ENCODE measurements at regions not wholly inside any gene's neighbourhood (a gene's known extent, or its start where the extent isn't known, plus 50 kb on each side); places are given as distances from the start of the nearest gene placed in this dataset.

DNA sequence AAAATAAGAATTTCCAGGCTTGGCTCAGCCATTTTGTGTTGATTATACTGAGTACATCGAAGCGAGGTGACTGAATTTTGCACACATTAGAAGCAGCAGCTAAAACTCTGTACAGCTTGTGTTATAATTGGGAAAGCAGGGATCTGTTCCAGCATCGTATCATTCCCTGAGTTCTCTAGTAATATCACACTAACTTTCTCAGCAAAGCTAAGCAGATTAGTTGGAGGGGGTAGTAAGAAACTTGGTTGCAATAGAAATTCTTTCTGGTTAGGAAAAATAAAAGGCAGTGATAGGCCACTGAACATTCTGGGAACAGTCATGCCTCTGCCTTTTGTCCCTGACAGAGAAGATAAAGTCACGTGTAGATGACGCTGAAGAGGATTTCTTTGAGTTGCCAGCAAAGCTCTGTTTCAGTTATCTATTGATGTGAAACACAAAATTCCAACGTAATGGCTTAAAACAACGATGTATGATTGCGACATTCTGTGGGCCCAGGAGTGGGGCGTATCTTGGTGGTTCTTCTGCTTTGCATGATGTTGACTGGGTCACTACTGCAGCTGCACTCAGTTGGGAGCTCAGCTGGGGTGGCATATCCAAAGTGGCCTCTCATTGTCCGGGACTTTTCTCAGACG is 202.1 kb upstream of the MEX3C start:
- no peak for DNase-seq (ENCODE audit: low read depth, low spot score)

DNA sequence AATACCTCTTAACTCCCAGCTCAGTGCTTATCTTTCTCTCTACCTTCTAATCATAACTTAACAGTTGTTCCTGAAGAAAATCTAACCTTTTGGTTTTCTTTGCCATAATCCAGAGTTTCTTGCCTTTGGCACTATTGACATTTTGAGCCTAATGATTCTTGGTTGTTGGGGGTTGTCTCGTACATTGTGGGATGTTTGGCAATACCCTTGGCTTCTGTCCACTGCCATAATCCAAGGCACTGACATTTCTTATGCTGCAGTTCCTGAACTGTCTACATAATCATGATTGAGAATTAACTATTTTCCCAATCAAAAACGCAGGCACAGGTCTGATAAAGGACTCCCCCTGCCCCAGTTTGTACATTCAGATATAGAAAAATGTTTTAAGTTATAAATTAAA is 203.2 kb upstream of the MEX3C start:
- DNase-seq (ENCODE audit: low read depth, low spot score), result no peak

- no peak for DNase-seq (ENCODE audit: low read depth, low spot score)
Observed at GRCh38 chr18:51401912-51402311, 204.4 kb upstream of the MEX3C start.

GRCh38 chr18:51404620-51405019 is 207.1 kb upstream of the MEX3C start:
- DNase-seq (ENCODE audit: low read depth, low spot score), result no peak

GRCh38 chr18:51405683-51406477 is 208.4 kb upstream of the MEX3C start:
- no peak for DNase-seq (ENCODE audit: low read depth, low spot score)

GRCh38 chr18:51417643-51418483 is 220.4 kb upstream of the MEX3C start:
- DNase-seq (ENCODE audit: low read depth, low spot score), result peak; percentile 97

GRCh38 chr18:51425475-51425874 is 228.0 kb upstream of the MEX3C start:
- no peak for DNase-seq (ENCODE audit: low read depth, low spot score)

DNA sequence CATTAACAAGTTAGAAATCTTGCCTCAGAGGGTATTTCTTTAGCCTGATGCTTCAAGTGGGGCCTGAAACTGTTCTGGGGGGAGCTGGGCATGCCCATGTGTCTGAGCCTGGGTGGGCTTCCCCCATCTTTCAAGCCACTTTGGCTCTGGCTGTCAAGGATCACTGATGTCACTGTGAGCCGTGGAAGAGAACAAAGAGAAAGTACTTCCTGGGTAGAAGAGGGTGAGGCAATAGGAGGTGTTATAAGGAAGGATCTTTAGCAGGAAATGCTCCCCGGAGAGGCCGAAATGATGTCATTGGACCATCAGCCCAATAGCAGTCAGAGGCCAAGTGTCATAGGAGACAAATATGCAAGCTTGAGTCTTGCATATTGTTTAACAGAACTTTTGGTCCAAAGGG is 228.4 kb upstream of the MEX3C start:
- DNase-seq (ENCODE audit: low read depth, low spot score), result no peak

GRCh38 chr18:51426996-51427395 is 229.5 kb upstream of the MEX3C start:
- no peak for DNase-seq (ENCODE audit: low read depth, low spot score)

DNA sequence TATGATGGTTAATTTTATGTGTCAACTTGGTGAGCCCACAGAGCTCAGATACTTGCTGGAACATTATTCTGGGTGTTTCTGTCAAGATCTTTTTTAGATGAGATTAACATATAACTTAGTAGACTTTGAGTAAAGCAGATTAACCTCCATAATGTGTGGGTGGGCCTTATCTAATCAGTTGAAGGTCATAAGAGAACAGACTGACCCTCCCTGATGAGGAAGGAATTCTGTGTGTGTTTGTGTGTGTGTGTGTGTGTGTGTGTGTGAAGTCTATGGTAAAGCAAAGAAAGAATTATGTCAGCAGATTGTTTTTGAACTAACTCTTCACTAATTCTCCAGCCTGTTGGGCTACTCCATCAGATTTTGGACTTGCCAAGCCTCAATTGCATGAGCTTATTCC is 232.2 kb upstream of the MEX3C start:
- no peak for DNase-seq (ENCODE audit: low read depth, low spot score)

DNA sequence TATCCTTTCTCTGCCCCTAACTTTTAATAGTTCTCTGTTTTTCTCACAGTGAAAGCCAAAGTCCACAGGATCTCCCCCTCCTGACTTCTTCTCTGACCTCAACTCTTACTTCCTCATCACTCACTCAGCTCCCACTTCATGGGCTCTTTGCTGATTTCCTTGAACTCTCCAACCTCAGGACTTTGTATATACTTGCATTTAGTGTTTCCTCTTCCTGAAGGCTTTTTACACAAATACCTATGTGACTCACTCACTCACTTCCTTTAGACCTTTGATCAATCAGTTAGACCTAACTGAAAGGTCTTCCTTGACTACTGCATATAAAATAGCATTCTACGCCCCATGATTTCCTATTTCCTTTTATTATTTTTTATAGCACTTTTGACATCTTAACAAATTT is 233.1 kb upstream of the MEX3C start:
- no peak for DNase-seq (ENCODE audit: low read depth, low spot score)

DNA sequence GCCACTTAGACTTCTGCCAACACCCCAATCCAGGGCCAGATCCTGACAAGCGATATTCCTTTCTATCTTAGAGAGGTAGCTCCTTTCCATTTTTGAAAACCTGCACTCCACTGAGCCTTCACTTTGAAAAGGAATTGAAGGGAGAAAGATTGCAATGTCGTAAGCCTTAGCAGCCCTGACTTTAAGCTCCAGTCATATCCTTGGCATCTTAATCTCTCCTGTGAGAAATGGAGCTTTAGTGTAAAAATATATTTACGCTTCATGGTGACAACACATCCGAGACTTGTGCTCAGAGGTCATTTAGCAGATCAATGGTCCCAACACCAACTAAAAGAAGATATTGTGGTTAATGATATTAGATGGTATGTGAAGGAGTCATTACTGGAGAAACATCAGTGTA is 235.8 kb upstream of the MEX3C start:
- DNase-seq (ENCODE audit: low read depth, low spot score), result no peak

- no peak for DNase-seq (ENCODE audit: low read depth, low spot score)
Observed at GRCh38 chr18:51433881-51434280, 236.4 kb upstream of the MEX3C start.

GRCh38 chr18:51437280-51438271 is 240.1 kb upstream of the MEX3C start:
- DNase-seq (ENCODE audit: low read depth, low spot score), result no peak

- no peak for DNase-seq (ENCODE audit: low read depth, low spot score)
Observed at GRCh38 chr18:51438797-51439350, 241.4 kb upstream of the MEX3C start.

DNA sequence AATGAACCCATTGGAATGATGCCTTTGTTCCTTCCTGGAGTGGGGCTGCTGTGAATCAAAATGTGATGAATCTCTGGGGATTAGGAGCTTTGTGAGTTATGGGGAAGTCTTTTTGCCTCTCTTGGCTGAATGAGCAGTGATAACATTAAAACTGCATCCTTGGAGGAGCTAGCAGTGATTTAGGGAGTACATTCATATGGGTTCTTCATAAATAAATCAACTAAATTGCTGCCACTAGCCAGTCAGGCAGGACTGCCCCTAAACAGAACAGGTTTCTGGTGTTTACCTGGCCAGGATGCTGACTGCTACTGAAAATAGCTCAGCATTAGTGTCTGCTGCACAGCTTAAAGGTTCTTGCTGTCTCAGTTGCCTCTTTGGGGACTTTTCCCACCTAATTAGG is 244.5 kb upstream of the MEX3C start:
- DNase-seq (ENCODE audit: low read depth, low spot score), result no peak

GRCh38 chr18:51446571-51447210 is 249.2 kb upstream of the MEX3C start:
- DNase-seq (ENCODE audit: low read depth, low spot score), result no peak

- no peak for DNase-seq (ENCODE audit: low read depth, low spot score)
Observed at GRCh38 chr18:51447351-51448342, 250.2 kb upstream of the MEX3C start.

DNA sequence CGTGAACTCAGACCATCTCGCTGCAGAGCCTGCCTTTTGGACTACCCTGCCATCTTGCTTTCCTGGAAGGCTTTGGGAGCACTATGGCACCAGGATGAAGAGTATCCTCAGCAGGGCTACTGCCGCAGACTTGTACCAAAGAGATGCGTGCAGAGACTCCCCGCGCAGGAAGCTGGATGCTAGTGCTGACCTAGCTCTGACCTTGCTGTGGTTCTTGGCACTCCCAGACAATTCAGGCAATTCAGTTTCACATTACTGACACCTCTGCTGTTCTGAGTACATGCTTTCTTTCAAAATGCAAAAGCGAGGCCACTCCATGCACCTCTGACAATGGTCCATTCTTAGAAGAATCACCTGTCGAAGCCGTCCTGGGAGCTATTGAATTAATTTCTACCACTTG is 251.5 kb upstream of the MEX3C start:
- DNase-seq (ENCODE audit: low read depth, low spot score), result no peak

All from iPS DF 19.7 (cell line).